NCI-H460 (cell line): ENCODE measurements at regions not wholly inside any gene's neighbourhood (a gene's known extent, or its start where the extent isn't known, plus 50 kb on each side); places are given as distances from the start of the nearest gene placed in this dataset.

Experiments used
- DNase-seq: peaks from one replicate; pipeline ENCODE4 v3.0.0-alpha.2; 2016; ENCODE audit warnings: low read depth; ENCODE audit errors: extremely low read depth

DNA sequence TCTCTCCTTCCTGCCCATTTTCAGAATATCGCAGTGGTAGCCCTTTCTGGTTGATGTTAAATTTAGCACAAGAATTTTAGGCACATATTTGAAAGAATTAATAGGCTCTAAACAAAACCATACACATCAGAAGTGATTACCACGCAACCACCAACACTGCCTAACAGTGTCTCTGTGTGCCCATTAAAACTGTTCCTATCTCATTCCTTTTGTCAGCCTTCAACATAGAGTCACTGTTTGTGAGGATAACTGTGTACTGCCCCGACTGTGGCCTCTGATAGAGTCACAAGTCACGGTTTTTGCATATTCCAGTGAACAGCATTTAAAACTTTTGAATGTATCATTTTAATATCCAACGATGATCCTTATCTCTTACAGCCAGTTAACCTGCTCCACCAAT lies 116.8 kb upstream of the TNFAIP3 start:
- DNase-seq, result no peak

DNA sequence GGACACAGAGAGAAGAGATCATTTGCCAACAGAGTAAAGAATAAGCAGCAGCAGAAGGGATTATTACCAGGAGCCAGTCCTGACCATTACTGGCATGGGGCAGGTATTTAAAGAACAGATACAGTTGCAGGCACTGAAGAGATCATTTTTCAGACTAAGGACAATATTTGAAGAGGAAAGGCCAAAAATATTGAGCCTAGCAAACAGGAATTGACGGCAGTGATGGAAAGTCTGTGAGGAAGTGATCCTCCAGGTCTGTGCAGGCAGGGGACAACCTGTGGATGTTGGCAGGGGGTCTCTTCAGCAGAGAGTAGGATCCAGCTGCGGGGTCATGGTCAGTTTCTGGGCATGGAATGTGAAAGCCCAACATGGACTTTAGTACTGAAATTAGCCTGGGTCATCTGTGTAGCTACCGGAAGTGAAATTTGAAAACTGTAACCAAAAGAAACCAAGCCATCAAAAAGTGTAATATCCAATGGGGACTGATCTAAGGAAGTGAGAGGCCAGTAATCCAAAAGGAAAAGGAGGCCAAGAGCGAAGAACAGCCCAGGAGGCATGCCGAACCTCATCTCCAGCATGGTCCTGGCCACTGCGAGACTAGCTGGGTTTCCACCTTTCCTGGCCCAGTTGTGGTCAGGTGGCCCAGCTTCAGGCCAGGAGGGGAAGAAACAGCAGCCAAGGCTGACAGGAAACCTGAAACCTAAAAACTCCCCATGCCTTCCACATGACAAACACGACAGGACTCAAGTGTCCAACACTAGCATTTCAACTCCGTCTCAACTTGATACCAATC lies 115.1 kb upstream of the TNFAIP3 start:
- DNase-seq, result no peak

DNA sequence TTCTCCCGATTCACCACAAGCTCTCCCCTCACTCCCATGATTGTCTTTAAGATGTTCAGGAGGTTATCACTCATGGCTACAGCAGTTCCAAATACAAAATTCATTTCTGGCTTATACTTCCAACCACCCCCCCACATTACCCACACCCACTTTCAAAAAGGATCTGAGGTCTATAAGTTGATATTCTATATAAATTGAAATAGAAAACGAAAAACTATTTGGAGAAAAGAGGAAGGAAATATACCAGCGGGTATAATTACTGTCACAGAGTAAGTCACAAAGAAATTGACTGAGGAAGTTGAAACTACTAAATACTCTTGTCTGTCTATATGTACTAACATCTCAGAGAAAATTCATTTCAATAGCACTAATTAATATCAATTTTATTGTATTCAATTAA lies 112.7 kb upstream of the TNFAIP3 start:
- no peak for DNase-seq

DNA sequence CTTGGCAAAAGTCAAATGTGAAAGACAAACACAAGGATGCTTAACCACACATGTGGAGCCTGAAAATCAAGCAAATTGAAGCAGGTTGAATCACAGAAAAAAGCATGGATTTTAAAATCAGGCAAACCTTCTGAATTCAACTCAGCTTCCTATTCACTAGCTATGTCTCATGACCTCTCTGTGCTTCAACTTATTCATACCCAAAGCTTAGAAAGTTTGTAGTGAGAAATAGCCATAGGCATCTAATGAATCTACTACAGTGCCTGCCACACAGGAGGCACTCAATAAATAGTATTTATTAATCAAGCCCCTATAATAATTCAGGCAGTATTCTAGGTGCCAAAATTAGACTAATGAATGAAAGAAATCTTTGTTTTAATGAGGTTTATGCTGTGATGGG lies 112.2 kb upstream of the TNFAIP3 start:
- no peak for DNase-seq

DNA sequence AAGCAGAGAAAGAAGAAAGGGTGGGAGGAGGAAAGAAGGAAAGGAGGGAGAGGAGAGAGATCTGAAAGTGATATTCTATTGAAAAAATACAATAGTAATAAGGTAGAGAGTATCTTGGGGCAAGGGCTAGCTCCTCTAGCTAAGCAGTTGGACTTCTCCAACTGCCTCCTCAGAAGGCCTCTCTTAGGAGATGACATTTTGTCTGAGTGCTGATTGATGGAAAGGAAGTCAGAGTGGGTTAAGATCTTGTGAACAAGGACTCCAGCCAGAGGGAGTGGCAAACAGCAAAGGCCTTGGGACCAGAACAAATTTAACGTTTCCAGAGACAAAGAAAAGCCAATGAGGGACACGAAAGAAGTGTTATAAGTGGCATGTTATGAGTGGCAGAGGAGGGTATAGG lies 111.8 kb upstream of the TNFAIP3 start:
- no peak for DNase-seq

DNA sequence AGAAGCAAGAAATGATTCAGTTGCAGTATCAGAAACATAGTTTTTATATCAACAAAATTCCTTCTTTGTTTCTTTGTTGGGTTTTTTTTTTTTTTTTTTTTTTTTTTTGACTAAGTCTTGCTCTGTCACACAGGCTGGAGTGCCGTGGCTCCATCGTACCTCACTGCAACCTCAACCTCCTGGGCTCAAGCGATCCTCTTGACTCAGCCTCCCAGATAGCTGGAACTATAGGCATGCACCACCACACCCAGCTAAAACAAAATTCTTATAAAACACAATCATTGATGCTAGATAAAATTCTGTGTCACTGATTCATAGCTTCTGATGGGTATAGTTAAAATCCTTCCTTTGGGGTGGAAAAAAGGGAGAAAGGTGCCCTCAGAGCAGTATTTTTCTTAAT lies 110.3 kb upstream of the TNFAIP3 start:
- no peak for DNase-seq

DNA sequence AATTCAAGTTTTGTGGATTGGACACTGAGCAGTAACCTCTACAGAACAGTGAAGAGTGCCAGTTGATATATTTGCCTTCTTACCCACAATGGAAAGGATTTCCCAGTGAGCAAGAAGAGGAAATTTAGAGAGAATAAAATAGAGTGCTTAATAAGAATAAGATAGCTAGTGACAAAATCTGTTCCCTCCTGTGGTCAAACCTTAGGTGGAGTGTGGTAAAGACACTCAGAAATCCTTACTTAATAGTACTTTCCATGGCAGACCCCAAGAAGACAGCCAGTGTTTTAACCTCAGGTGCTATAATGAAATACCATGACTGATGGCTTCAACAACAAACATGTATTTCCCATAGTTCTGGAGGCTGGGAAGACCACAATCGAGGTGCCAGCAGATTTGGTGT lies 108.4 kb upstream of the TNFAIP3 start:
- DNase-seq, result no peak

DNA sequence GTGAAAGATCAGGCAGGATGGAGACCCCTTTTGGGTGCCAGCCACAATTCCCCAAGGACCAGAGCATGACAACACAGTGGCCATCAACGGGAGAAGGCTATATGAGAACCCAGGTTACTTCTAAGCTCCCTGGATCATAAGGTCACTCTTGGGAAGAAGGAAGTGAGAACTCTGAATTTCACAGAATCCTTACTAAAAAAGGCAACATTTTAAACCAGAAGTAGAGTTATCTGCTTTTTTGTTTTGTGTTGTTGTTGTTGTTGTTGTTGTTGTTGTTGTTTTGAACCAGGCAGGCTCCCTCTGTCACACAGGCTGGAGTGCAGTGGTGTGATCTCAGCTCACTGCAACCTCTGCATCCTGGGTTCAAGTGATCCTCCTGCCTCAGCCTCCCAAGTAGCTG lies 107.4 kb upstream of the TNFAIP3 start:
- no peak for DNase-seq

DNA sequence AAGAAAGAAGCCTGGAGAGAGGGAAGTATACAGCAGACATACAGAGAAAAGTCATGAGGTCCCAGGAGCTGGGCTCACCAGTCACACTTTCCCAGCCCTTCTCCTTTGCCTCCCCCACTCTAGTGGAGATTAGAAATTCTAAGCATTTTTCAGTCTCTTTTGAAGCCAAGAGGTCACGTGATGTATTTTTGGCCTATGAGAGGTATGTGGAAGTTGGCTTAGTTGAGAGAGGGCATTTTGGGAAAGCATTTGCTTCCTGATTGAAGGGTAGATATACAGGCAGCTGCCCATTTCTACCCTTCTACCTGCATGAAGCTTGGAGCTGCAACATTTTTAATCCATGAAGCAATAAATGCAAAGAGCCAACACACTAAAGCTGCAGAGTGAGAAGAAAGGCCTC lies 106.0 kb upstream of the TNFAIP3 start:
- DNase-seq, result no peak

DNA sequence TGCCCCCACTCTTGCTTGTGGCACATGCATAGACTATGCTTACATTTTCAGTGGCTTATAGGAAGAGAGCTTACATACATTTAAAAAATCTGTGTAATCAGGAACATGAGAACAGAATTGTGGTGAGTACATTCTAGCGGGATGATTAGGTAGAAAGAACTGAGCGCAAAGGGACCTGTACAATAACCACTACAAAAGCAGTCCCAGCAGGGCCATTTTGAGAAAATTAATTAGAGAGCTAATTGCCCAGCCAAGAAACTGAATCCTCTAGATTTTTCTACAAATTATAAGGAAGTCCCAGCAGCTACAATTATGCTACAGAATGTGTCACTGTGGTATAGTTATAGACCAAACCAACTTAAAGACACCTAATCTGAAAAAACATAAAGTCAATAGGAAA lies 105.6 kb upstream of the TNFAIP3 start:
- no peak for DNase-seq

DNA sequence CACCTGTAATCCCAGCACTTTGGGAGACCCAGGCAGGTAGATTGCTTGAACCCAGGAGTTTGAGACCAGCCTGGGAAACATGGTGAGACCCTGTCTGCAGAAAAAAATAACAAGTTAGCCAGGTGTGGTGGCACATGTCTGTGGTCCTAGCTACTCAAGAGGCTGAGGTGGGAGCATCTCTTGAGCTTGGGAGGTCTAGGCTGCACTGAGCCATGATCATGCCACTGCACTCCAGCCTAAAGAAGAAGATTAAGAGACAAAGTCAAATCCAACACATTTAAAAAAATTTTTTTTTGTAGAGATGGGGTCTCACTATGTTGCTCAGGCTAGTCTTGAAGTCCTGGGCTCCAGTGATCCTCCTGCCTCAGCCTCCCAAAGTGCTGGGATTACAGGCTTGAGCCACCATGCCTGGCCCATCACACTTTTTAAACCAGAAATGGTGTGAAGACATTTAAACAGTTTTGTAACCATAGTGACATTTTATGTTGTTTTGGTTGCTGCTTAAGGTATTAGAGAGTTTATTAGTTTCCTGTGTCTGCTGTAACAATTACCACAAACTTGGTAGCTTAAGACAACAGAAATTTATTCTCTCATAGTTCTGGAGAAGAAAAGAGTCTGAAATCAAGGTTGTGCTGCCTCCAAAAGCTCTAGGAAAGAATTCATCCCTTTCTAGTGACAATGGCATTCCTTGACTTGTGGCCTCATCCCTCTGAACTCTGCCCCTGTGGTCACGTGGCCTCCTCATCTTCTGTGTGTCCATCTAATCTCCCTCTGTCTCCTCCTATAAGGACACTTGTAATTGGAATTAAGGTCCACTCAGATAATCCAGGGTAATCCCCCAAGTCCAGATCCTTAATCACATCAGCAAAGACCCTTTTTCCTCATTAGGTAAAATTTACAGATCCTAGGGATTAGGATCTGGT lies 104.6 kb upstream of the TNFAIP3 start:
- DNase-seq, result no peak

DNA sequence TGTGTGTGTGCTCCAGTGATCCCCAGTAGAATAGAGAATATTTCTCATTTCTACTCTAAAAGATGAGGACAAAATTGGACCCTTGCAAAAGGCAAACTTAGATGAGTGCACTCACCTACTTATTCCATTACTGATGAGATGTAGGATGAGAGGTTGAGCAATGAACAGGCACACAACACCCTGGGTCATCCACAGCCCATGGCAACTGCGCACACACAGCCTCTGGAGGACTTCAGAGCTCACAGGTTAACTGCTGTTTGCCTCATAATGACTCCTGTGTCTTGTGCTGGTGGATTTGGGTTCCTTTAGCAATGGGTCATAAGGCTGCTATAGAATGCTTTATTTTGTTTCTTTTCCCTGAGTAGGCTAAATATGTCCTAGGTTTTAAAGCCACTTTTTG lies 103.6 kb upstream of the TNFAIP3 start:
- DNase-seq, result no peak

DNA sequence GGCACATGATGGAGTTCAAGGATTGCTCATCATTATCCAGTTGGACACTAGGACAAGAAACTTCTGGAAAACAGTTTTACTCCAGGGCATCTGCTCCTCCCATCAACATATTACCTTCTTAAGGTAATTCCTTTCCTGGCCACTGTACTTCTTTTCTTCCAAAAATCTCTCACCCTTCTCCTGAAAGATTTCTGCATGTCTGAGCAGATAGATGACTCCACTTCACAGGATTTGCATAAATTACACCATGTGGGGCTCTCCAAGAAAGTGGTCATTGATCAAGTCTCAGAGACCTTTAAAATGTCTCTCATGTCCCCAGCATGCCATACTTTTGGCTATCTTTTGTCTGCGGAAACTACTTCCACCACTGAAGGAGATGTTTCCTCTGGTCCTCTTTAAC lies 103.2 kb upstream of the TNFAIP3 start:
- no peak for DNase-seq

DNA sequence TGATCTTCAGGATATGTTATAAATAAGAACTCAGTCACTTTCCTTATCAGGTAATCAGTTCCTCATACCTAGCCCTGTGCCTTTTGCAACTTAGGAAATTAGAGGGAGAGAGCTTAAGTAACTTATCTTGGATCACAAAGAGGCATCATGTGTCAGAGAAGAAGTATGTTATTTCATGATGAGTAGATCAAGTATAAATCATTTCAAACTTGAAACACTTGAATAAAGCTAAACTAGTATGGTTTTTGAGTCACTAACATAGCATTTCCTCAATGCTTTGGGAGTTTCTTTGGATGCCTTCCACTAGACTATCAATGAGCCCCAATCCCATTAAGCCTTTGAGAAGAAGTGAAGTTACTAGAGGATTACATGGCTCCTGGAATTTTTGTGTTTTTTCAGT lies 102.6 kb upstream of the TNFAIP3 start:
- no peak for DNase-seq

DNA sequence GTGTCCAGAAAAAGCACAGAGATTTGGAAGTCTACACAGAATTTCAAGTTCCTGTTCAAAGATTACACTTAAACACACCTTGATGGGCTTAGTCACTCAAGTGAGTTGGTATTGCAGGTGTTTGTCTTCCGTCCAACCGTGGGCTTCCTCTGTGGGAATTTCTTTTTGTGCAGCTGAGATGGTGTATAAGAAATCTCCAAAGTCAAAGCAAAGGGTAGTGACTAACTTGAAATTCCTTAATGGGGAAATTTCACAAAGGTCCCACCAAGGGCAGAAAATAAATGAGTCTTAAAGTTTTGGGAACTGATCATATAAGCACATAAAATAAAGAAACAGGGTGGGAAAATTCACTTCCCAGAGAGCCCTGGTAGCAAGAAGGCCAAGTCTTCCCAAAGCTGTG lies 102.0 kb upstream of the TNFAIP3 start:
- no peak for DNase-seq

DNA sequence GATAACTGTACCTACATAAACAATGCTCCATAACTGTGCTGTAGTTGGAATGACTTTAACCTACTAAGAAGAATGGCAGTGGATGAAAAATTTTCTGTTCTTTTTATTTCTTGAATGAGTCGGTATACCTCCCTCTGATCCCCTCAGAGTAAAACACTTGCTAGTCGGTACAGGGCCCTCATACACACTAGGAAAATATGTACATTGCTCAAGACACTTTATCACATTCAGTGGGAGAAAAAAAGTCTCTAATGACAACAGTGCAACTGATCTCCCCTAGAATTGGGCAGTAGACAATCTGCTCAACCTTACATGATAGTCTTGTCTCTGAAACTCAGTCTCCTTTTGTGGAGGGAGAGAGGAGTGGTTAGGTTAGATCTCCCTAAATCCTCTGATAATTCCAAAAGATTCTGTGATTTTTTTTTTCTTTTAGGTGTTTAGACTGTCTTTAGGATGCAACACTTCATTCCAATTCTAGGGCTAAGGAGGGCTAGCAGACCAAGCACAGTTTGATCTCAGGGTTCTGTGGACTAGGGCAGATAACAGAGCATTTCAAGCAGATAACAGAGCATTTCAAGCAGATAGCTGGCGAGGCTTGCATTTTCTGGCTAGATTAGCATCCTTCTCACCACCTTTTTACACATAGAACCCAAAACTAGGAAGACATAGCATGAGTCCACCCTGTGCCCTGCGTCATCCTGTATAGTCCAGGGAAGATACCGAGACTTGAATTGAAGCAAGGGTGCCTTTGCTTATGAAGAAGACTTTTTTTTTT lies 100.3 kb upstream of the TNFAIP3 start:
- no peak for DNase-seq

DNA sequence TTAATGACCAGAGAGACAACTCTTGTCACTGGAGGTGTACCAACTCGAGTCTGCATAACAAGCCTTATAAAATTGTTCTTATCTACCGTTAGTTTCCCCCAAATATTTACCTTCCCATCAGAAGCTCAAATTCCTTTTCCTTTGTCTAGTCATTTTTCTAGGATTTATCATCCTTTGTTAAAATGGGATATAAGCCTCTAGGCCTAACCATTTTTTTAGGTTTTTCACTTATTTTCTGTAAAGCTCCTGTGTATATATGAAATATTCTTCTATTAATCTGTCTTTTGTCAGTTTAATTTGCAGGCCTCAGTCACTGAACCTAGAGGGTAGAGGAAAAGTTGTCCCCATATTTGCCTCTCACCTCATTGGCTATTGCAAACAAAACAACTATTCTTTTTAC lies 99.6 kb upstream of the TNFAIP3 start:
- DNase-seq, result no peak

DNA sequence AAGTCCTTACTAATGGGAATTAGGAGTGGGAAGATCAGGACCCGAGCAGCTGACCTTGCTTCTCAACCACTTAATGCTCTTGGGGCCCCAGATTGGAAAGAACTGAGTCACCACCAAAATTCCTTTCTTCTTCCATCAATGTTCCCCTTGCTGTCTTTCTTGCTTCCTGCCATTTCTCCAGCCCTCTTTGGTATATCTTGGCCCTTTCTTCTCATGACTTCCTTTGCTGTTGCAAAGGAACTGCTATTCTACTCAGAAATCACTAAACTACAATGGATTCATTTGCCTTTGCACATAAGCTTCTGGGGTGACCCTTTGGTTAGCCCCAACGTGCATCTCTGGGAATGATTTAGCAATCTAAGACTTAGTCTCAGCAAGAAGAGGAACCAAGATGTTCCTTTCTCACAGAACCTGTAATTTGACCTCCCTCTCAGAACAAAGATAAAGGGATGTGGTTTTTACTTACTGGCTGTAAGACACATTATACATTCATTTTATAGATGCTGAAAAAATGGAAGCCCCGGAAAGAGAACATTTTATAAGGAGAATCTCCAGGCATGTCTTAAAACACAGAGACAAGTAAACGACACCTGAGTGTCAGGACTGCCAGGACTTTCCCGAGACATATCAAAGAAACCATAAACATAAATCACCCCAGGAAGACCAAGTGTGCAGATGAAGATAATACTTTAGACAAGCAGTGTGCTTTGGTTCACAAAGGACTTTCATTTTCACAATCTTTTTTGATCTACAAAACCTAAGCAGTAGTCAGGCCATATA lies 99.0 kb upstream of the TNFAIP3 start:
- no peak for DNase-seq

DNA sequence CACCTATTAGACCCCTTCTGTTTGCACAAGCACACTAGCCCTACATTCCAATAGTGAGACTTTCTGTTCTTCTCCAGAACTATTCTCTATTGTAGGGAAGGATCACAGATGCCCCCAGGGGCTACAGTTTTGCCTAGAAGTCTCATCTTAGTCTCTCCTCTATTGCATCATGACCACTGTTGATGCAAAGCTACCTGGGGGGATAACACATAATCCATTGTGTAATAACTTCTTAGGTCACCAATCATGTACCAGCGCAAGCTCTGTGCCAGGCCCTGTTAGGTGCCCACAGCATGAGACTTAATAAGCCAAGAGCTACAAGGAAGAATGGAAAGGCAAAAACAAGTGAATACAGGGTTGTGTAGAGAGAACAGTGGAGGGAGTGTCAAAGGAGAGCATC lies 98.1 kb upstream of the TNFAIP3 start:
- DNase-seq, result no peak

DNA sequence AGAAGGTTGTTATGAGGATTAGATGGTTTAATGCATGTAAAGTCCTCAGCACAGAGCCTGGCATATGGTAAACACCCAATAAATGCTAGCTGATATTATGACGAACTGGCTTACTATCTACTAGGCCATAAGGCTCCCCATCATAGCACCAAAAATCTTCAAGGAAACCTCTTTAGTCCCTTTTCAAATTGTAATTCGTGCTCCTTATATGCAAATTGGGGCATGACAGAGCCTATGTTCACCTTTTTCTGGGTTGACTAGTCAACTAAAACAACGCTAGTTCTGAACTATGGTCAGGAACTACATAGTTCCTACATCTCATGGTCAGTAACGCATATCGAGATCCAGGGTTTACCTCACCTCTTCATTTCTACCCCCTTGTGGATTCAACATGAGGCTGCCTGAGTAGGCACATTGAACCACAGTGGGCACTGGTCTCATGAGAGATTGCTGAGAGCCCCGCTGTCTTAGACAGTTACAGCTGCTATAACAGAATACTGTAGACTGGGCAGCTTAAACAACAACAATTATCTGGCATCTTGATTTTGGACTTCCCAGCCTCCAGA lies 97.2 kb upstream of the TNFAIP3 start:
- no peak for DNase-seq
